B cell (primary cell): ENCODE measurements at regions not wholly inside any gene's neighbourhood (a gene's known extent, or its start where the extent isn't known, plus 50 kb on each side); places are given as distances from the start of the nearest gene placed in this dataset.
A peak's percentile ranks its signal among the peaks of the same experiment; 100 is the strongest.

Source experiments
- ATAC-seq: fragments of 200-7000 bp; cut with Tn5 transposase; one replicate; pipeline ENCODE4 v1.10.0; 2021; ENCODE audit warnings: low read depth, mild to moderate bottlenecking, moderate number of reproducible peaks, moderate library complexity
- CTCF ChIA-PET: fragments of 350-600 bp; sonication (Branson Sonifier 250); formaldehyde crosslinking; loops from one replicate; lab custom pipeline; 2021; ENCODE audit warnings: antibody characterized with exemption, inconsistent platforms; lab: Charles Lee
- POLR2A ChIA-PET: fragments of 350-600 bp; sonication (Branson Sonifier 250); formaldehyde crosslinking; loops from one replicate; lab custom pipeline; 2021; ENCODE audit warnings: antibody characterized with exemption; lab: Charles Lee
- DNase-seq: peaks from one replicate; pipeline ENCODE4 v3.0.0; 2013
- H2AFZ ChIP-seq: 2 replicates; pipeline ENCODE4 v1.6.1; 2012; ENCODE audit warnings: mild to moderate bottlenecking, low read depth, low read length; ENCODE audit not compliant: insufficient read depth, poor library complexity, severe bottlenecking
- H3K27ac ChIP-seq, 2 donors: 1 replicate in 1 of 2; 2 replicates in 1 of 2; pipeline ENCODE4 v1.5.1; 2012 to 2013; ENCODE audit warnings: low read length in 2 of 2, mild to moderate bottlenecking in 2 of 2, moderate library complexity in 1 of 2
- H3K27me3 ChIP-seq, 4 experiments: fragments of 200-600 bp in 1 of 4; sonication (generic) in 1 of 4; replicated peaks in 1 of 4; 1 replicate in 2 of 4; 2 replicates in 2 of 4; pipeline versions ENCODE4 v1.6.1 to v1.7.0; 2013 to 2016; ENCODE audit warnings: low read length in 3 of 4, mild to moderate bottlenecking in 2 of 4, mixed read lengths in 1 of 4, moderate library complexity in 1 of 4; ENCODE audit not compliant: insufficient read depth in 4 of 4, control insufficient read depth in 3 of 4; ENCODE audit errors: control extremely low read depth in 1 of 4
- H3K36me3 ChIP-seq, 2 experiments: replicated peaks in 1 of 2; 1 replicate in 1 of 2; 2 replicates in 1 of 2; pipeline versions ENCODE4 v1.6.1 to v1.7.1; 2013; ENCODE audit warnings: low read length in 1 of 2; ENCODE audit not compliant: insufficient read depth in 2 of 2, control insufficient read depth in 1 of 2; ENCODE audit errors: control extremely low read depth in 1 of 2, extremely low read depth in 1 of 2
- H3K4me1 ChIP-seq, 2 donors: fragments of 200-600 bp in 1 of 2; sonication (generic) in 1 of 2; 1 replicate in 1 of 2; 2 replicates in 1 of 2; pipeline versions ENCODE4 v1.5.1 to v1.6.1; 2013 to 2017; ENCODE audit warnings: low read length in 2 of 2; ENCODE audit not compliant: control insufficient read depth in 2 of 2, insufficient read depth in 2 of 2
- H3K4me2 ChIP-seq: replicated peaks from 2 replicates; pipeline ENCODE3; 2012; ENCODE audit warnings: mild to moderate bottlenecking, low read depth, low read length; ENCODE audit not compliant: poor library complexity, severe bottlenecking
- H3K4me3 ChIP-seq, 5 experiments: fragments of 200-600 bp in 1 of 5; sonication (generic) in 1 of 5; 1 replicate in 3 of 5; 2 replicates in 2 of 5; pipeline versions ENCODE4 v1.5.1 to v1.7.0; 2011 to 2016; ENCODE audit warnings: low read length in 4 of 5, mild to moderate bottlenecking in 4 of 5, low read depth in 2 of 5, control low read depth in 1 of 5, moderate library complexity in 1 of 5; ENCODE audit not compliant: insufficient read depth in 1 of 5; ENCODE audit errors: control extremely low read depth in 1 of 5, extremely low read depth in 1 of 5
- H3K79me2 ChIP-seq: fragments of 200-600 bp; sonication (generic); one replicate; pipeline ENCODE4 v1.6.0; 2016; ENCODE audit warnings: low read length; ENCODE audit not compliant: control insufficient read depth, insufficient read depth
- H3K9ac ChIP-seq: fragments of 200-600 bp; sonication (generic); 2 replicates; pipeline ENCODE4 v1.6.1; 2017; ENCODE audit warnings: mild to moderate bottlenecking, low read length, moderate library complexity
- H3K9me3 ChIP-seq, 3 donors: one replicate each; pipeline versions ENCODE4 v1.6.1 to v1.7.1; 2013; ENCODE audit warnings: low read length in 2 of 3; ENCODE audit not compliant: control insufficient read depth in 2 of 3, insufficient read depth in 1 of 3; ENCODE audit errors: control extremely low read depth in 1 of 3
- H4K20me1 ChIP-seq: 2 replicates; pipeline ENCODE4 v1.6.0; 2012; ENCODE audit warnings: mild to moderate bottlenecking, low read length; ENCODE audit not compliant: insufficient read depth, control insufficient read depth, poor library complexity, severe bottlenecking
- H3K27ac Mint-ChIP-seq: one replicate; pipeline ENCODE4 v1.8.0; 2021; ENCODE audit warnings: mixed read lengths
- H3K27me3 Mint-ChIP-seq: one replicate; pipeline ENCODE4 v1.8.0; 2021; ENCODE audit warnings: mixed read lengths
- H3K4me1 Mint-ChIP-seq: one replicate; pipeline ENCODE4 v1.8.0; 2021; ENCODE audit warnings: mixed read lengths
- H3K4me3 Mint-ChIP-seq: one replicate; pipeline ENCODE4 v1.8.0; 2021; ENCODE audit warnings: mixed read lengths
- H3K9me3 Mint-ChIP-seq: one replicate; pipeline ENCODE4 v1.8.0; 2022; ENCODE audit warnings: mixed read lengths; ENCODE audit not compliant: insufficient read depth
- EZH2 ChIP-seq: IDR thresholded peaks from 2 replicates; pipeline ENCODE4 v1.6.1; 2012; ENCODE audit warnings: borderline replicate concordance, low read depth, mild to moderate bottlenecking, moderate library complexity, low read length; ENCODE audit not compliant: insufficient read depth, poor library complexity, severe bottlenecking
- WGBS: methylation state at CpG from one replicate; pipeline ENCODE4 v1.1.5; 2013; ENCODE audit warnings: missing lambda C conversion rate; ENCODE audit not compliant: insufficient coverage; 5-methylcytosine and 5-hydroxymethylcytosine counted together
- intact Hi-C: fragments of 100-400 bp; cut with micrococcal nuclease; formaldehyde crosslinking; loops from one replicate; pipeline ENCODE4 v1.10.0; 2022
- TF ChIP-seq, protein P1 (sequence below): fragments of 200-600 bp; IDR thresholded peaks from one replicate; pipeline ENCODE4 v1.8.0; 2022; ENCODE audit warnings: antibody characterized with exemption, mild to moderate bottlenecking

DNA sequence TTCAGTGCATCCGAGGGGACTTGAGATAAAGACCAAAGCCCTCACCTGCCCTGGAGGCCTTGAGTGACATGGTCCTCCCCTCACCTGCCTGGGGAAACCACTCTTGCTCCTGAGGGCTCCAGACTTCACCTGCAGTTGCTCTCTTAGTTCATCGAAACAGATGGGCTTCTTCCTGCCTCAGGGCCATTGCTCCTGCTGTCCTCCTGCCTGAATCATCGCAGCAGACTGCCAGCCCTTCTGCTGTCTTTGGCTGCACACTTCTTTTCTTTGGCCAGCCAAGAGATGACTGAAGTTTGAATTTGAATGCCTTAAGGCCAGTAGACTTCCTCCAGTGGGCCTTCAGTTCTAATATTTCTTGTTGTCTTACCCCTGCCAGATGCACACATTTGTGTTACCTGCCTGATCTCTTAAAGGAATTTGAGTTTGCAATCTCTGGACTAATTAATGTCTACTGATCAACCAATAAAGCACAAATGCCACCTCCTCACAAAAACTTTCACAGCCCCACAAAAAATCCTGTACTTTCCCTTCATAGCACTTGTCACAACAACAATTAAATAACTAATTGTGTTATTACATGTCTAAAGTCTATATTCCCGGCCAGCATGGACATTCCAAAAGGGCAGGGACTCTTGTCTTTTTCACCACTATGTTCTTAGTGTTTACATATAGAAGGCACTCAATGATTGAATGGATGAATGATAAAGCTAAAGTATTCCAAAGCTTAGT is 56.7 kb upstream of the SGK1 start:
- peak overlapping the region; percentile 65 for H3K27ac Mint-ChIP-seq
- no peak overlapping the region for H3K27ac ChIP-seq
- ATAC-seq (no peak), DNase-seq (no peak)
- POLR2A ChIA-PET: no interaction called here
- H3K36me3 ChIP-seq: no peaks in the 10 kb centered on the region
- TF ChIP-seq EZH2: no peak
- TF ChIP-seq, protein P1, sequence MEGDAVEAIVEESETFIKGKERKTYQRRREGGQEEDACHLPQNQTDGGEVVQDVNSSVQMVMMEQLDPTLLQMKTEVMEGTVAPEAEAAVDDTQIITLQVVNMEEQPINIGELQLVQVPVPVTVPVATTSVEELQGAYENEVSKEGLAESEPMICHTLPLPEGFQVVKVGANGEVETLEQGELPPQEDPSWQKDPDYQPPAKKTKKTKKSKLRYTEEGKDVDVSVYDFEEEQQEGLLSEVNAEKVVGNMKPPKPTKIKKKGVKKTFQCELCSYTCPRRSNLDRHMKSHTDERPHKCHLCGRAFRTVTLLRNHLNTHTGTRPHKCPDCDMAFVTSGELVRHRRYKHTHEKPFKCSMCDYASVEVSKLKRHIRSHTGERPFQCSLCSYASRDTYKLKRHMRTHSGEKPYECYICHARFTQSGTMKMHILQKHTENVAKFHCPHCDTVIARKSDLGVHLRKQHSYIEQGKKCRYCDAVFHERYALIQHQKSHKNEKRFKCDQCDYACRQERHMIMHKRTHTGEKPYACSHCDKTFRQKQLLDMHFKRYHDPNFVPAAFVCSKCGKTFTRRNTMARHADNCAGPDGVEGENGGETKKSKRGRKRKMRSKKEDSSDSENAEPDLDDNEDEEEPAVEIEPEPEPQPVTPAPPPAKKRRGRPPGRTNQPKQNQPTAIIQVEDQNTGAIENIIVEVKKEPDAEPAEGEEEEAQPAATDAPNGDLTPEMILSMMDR: no peak
- H3K9me3 Mint-ChIP-seq: no peaks in the 10 kb centered on the region
- H3K4me1 ChIP-seq: peaks cover 10 to 14% of the 10 kb centered on the region in 2 donors
- H3K9ac ChIP-seq: no peak overlapping the region
- H4K20me1 ChIP-seq: no peaks in the 10 kb centered on the region
- no peaks in the 10 kb centered on the region for H3K79me2 ChIP-seq
- H3K4me1 Mint-ChIP-seq: peaks cover 34% of the 10 kb centered on the region
- intact Hi-C loops: loop anchor here (5.0 kb wide), 2 partner anchors 63 to 268 kb away; no protein-coding TSS in a partner anchor
- no peak overlapping the region for H3K4me3 Mint-ChIP-seq
- no peaks in the 10 kb centered on the region for H3K9me3 ChIP-seq
- CTCF ChIA-PET: interaction anchor here (1.8 to 2.6 kb wide), 2 partner anchors 196 to 266 kb away, joined by 5 to 16 read pairs; no protein-coding TSS in a partner anchor
- 97% methylated on average over 3 of the region's 4 CpGs for WGBS
- no peaks in the 10 kb centered on the region for H3K27me3 ChIP-seq
- H3K4me2 ChIP-seq: no peak overlapping the region
- H2AFZ ChIP-seq: no peak overlapping the region
- no peaks in the 10 kb centered on the region for H3K27me3 Mint-ChIP-seq
- no peak overlapping the region for H3K4me3 ChIP-seq

DNA sequence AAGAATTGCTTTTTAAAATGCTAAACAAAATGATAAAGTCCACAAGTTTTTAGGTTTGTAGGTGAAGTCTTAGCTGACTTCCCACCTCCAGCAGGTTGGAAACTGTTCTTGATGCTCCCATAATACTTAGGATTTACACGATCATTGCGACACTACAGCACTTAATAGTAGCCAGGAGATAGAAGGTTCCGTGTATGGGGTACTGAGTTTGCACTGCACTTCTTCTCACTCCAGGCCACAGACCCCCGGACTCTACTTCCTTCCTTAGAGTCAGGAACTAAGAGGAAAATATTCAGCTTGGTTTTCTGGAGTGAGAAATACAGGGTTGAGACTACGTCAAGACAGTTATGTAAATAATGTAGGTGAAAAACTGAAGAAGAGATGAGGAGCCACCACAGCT is 56.1 kb upstream of the SGK1 start:
- H3K27me3 Mint-ChIP-seq: no peaks in the 10 kb centered on the region
- peaks cover 27% of the 10 kb centered on the region for H3K4me1 Mint-ChIP-seq
- Histone ChIP-seq H3K27me3 (no peaks in the 10 kb centered on the region), H3K4me1 (peaks cover 10 to 14% of the 10 kb centered on the region in 2 donors), H3K9ac (no peak overlapping the region), H2AFZ (no peak overlapping the region), H3K4me3 (no peak overlapping the region), H3K9me3 (no peaks in the 10 kb centered on the region), H3K79me2 (no peaks in the 10 kb centered on the region), H3K27ac (no peak overlapping the region), H3K36me3 (no peaks in the 10 kb centered on the region), H4K20me1 (no peaks in the 10 kb centered on the region), H3K4me2 (no peak overlapping the region)
- ATAC-seq (no peak), DNase-seq (no peak)
- TF ChIP-seq EZH2: no peak
- TF ChIP-seq, protein P1: no peak
- intact Hi-C loops: loop anchor here (1.0 to 5.0 kb wide), 4 partner anchors 63 to 199 kb away; no protein-coding TSS in a partner anchor
- ChIA-PET CTCF (interaction anchor here (0.5 to 2.6 kb wide), 5 partner anchors 11 to 266 kb away, joined by 3 to 16 read pairs (median 3); no protein-coding TSS in a partner anchor), POLR2A (interaction anchor here (0.6 kb wide), 1 partner anchor 24 kb away, joined by 4 read pairs; no protein-coding TSS in a partner anchor)
- H3K9me3 Mint-ChIP-seq: no peaks in the 10 kb centered on the region
- WGBS: no CpG with 5 or more reads among the region's 5 CpGs
- no peak overlapping the region for H3K4me3 Mint-ChIP-seq
- peak overlapping the region; percentile 21 for H3K27ac Mint-ChIP-seq
